ENCODE measurements at regions not wholly inside any gene's neighbourhood (a gene's known extent, or its start where the extent isn't known, plus 50 kb on each side); places are given as distances from the start of the nearest gene placed in this dataset.

- in situ Hi-C loops (cut with HindIII; ENCODE audit: low sequenced_read_pairs): no loop called here
- peak; percentile 76 for DNase-seq (ENCODE audit: low read depth, low spot score)
- H3K4me3 ChIP-seq (ENCODE audit: low read depth, low read length): no peak overlapping the region
- TF ChIP-seq, protein P1, sequence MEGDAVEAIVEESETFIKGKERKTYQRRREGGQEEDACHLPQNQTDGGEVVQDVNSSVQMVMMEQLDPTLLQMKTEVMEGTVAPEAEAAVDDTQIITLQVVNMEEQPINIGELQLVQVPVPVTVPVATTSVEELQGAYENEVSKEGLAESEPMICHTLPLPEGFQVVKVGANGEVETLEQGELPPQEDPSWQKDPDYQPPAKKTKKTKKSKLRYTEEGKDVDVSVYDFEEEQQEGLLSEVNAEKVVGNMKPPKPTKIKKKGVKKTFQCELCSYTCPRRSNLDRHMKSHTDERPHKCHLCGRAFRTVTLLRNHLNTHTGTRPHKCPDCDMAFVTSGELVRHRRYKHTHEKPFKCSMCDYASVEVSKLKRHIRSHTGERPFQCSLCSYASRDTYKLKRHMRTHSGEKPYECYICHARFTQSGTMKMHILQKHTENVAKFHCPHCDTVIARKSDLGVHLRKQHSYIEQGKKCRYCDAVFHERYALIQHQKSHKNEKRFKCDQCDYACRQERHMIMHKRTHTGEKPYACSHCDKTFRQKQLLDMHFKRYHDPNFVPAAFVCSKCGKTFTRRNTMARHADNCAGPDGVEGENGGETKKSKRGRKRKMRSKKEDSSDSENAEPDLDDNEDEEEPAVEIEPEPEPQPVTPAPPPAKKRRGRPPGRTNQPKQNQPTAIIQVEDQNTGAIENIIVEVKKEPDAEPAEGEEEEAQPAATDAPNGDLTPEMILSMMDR (IDR thresholded peaks at IDR 0.05; ENCODE audit: low read depth, low read length): peak; percentile 52
These were observed 125.7 kb upstream of the CXADR start for GRCh38 chr21:17387030-17387617.

DNA sequence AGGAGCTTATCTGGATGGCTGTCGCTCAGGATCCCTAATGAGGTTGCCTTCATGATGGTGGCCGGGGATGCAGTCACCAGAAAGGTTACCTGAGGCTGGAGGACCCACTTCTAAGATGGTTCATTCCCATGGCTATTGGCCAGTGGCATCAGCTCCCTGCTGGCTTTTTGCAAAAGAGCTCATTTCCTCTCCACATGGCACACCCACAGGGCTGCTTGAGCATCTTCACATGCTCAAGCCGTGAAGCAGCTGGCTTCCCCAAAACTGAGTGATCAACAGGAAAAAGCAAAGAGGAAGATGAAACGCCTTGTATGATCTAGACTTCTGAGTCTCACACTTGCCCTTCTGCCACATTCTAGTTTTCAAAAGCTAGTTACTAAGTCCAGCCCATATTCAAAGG, 124.6 kb upstream of the CXADR start:
- TF ChIP-seq, protein P1 (IDR thresholded peaks at IDR 0.05; ENCODE audit: low read depth, low read length): no peak
- no peak for DNase-seq (ENCODE audit: low read depth, low spot score)
- in situ Hi-C loops (cut with HindIII; ENCODE audit: low sequenced_read_pairs): no loop called here
- no peak overlapping the region for H3K4me3 ChIP-seq (ENCODE audit: low read depth, low read length)

DNA sequence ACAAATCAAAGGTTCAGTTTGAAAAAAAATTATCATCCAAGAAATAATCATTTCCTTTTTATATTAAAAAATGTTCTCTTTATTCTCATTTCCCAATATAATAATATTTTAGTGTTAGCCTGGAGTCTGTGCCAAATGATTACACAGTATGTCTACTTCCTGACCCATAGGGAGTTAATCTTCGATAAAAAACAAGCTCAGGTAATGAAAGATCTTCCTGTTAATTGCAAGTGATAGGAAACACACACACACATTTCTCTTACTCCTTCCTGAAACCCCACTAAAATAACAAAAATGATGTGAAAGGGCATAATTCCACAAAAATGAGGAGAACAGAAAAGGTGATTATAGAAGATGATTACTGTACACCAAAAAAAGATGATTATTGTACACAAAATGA, 123.5 kb upstream of the CXADR start:
- TF ChIP-seq, protein P1 (IDR thresholded peaks at IDR 0.05; ENCODE audit: low read depth, low read length): no peak
- in situ Hi-C loops (cut with HindIII; ENCODE audit: low sequenced_read_pairs): no loop called here
- no peak for DNase-seq (ENCODE audit: low read depth, low spot score)
- H3K4me3 ChIP-seq (ENCODE audit: low read depth, low read length): no peak overlapping the region

GRCh38 chr21:17390569-17390968, 122.3 kb upstream of the CXADR start:
- TF ChIP-seq, protein P1 (IDR thresholded peaks at IDR 0.05; ENCODE audit: low read depth, low read length): no peak
- in situ Hi-C loops (cut with HindIII; ENCODE audit: low sequenced_read_pairs): no loop called here

GRCh38 chr21:17391811-17392340, 121.0 kb upstream of the CXADR start:
- DNase-seq (ENCODE audit: low read depth, low spot score): no peak
- no peak overlapping the region for H3K4me3 ChIP-seq (ENCODE audit: low read depth, low read length)
- TF ChIP-seq, protein P1 (IDR thresholded peaks at IDR 0.05; ENCODE audit: low read depth, low read length): no peak
- in situ Hi-C loops (cut with HindIII; ENCODE audit: low sequenced_read_pairs): no loop called here

More at GRCh38 chr21:17390569-17390968, 122.3 kb upstream of the CXADR start:
- no peak overlapping the region for H3K4me3 ChIP-seq (ENCODE audit: low read depth, low read length)
- no peak for DNase-seq (ENCODE audit: low read depth, low spot score)

DNA sequence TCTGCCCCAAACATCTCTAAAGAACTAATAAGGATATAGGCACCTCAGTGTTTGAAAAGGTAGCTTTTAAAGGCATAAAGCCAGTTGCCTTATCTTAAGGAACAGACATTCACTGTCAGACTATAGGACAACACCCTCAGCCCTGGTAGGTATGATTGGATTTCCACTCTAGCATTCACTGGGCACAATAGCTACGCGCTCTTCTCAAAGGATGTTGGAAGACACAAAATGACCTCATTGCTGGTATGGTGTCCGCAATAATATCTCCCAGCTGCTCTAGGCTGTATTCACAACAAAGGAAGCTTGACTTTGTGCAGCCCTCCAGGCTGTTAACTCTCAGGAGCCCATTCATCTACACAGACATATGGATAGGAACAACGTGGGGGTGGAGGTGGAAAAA, 119.4 kb upstream of the CXADR start:
- in situ Hi-C loops (cut with HindIII; ENCODE audit: low sequenced_read_pairs): no loop called here
- no peak for DNase-seq (ENCODE audit: low read depth, low spot score)
- TF ChIP-seq, protein P1 (IDR thresholded peaks at IDR 0.05; ENCODE audit: low read depth, low read length): no peak
- H3K4me3 ChIP-seq (ENCODE audit: low read depth, low read length): no peak overlapping the region

Data from astrocyte of the spinal cord (primary cell).